ENCODE measurements at regions not wholly inside any gene's neighbourhood (a gene's known extent, or its start where the extent isn't known, plus 50 kb on each side); places are given as distances from the start of the nearest gene placed in this dataset.

- Mint-ChIP-seq H3K9me3 (peaks cover 4% of the 10 kb centered on the region), H3K27ac (no peak overlapping the region), H3K4me3 (no peak overlapping the region), H3K27me3 (peaks cover 30 to 53% of the 10 kb centered on the region in 2 donors), H3K4me1 (ENCODE audit: low read depth in 2 of 2) (no peaks in the 10 kb centered on the region), H3K36me3 (peaks cover 9% of the 10 kb centered on the region)
- DNase-seq (ENCODE audit: low spot score) (no peak), ATAC-seq (no peak)
These were observed 297.4 kb downstream of the ENC1 start for GRCh38 chr5:74342948-74343682.

GRCh38 chr5:74342182-74342581 is 298.3 kb downstream of the ENC1 start:
- no peaks in the 10 kb centered on the region for H3K4me1 Mint-ChIP-seq (ENCODE audit: low read depth in 2 of 2)
- H3K4me3 Mint-ChIP-seq: no peak overlapping the region
- H3K27me3 Mint-ChIP-seq: peaks cover 26 to 54% of the 10 kb centered on the region in 2 donors
- H3K27ac Mint-ChIP-seq: no peak overlapping the region
- ATAC-seq (no peak), DNase-seq (ENCODE audit: low spot score) (no peak)
- H3K36me3 Mint-ChIP-seq: peaks cover 5% of the 10 kb centered on the region
- H3K9me3 Mint-ChIP-seq: no peaks in the 10 kb centered on the region

GRCh38 chr5:74341221-74341620 is 299.3 kb downstream of the ENC1 start:
- no peak overlapping the region for H3K27ac Mint-ChIP-seq
- H3K27me3 Mint-ChIP-seq: peaks cover 32 to 51% of the 10 kb centered on the region in 2 donors
- no peak overlapping the region for H3K4me3 Mint-ChIP-seq
- H3K4me1 Mint-ChIP-seq (ENCODE audit: low read depth in 2 of 2): no peaks in the 10 kb centered on the region
- no peak for ATAC-seq
- H3K9me3 Mint-ChIP-seq: no peaks in the 10 kb centered on the region
- no peaks in the 10 kb centered on the region for H3K36me3 Mint-ChIP-seq
- DNase-seq (ENCODE audit: low spot score): no peak

GRCh38 chr5:74340476-74340875 is 300.1 kb downstream of the ENC1 start:
- H3K36me3 Mint-ChIP-seq: no peaks in the 10 kb centered on the region

GRCh38 chr5:74337984-74338310 is 302.6 kb downstream of the ENC1 start:
- Mint-ChIP-seq H3K27me3 (peaks cover 41 to 58% of the 10 kb centered on the region in 2 donors), H3K27ac (no peak overlapping the region), H3K4me1 (ENCODE audit: low read depth in 2 of 2) (no peaks in the 10 kb centered on the region), H3K4me3 (no peak overlapping the region), H3K36me3 (no peaks in the 10 kb centered on the region), H3K9me3 (no peaks in the 10 kb centered on the region)
- ATAC-seq (no peak), DNase-seq (ENCODE audit: low spot score) (no peak)

More at GRCh38 chr5:74340476-74340875, 300.1 kb downstream of the ENC1 start:
- peaks cover 29 to 53% of the 10 kb centered on the region in 2 donors for H3K27me3 Mint-ChIP-seq
- no peak for ATAC-seq
- no peaks in the 10 kb centered on the region for H3K9me3 Mint-ChIP-seq
- no peaks in the 10 kb centered on the region for H3K4me1 Mint-ChIP-seq (ENCODE audit: low read depth in 2 of 2)
- no peak overlapping the region for H3K27ac Mint-ChIP-seq
- no peak for DNase-seq (ENCODE audit: low spot score)
- H3K4me3 Mint-ChIP-seq: no peak overlapping the region

- no peaks in the 10 kb centered on the region for H3K9me3 Mint-ChIP-seq
- ATAC-seq (no peak), DNase-seq (ENCODE audit: low spot score) (no peak)
- no peak overlapping the region for H3K4me3 Mint-ChIP-seq
- H3K36me3 Mint-ChIP-seq: no peaks in the 10 kb centered on the region
- no peak overlapping the region for H3K27ac Mint-ChIP-seq
- H3K27me3 Mint-ChIP-seq: peaks cover 37 to 53% of the 10 kb centered on the region in 2 donors
- H3K4me1 Mint-ChIP-seq (ENCODE audit: low read depth in 2 of 2): no peaks in the 10 kb centered on the region
These were observed 303.1 kb downstream of the ENC1 start for GRCh38 chr5:74337254-74337983.

GRCh38 chr5:74336297-74336696 is 304.2 kb downstream of the ENC1 start:
- Mint-ChIP-seq H3K9me3 (no peaks in the 10 kb centered on the region), H3K4me3 (no peak overlapping the region), H3K27ac (no peak overlapping the region), H3K27me3 (peaks cover 37 to 57% of the 10 kb centered on the region in 2 donors), H3K4me1 (ENCODE audit: low read depth in 2 of 2) (no peaks in the 10 kb centered on the region), H3K36me3 (no peaks in the 10 kb centered on the region)
- DNase-seq (ENCODE audit: low spot score): no peak
- no peak for ATAC-seq

- Mint-ChIP-seq H3K4me3 (no peak overlapping the region), H3K9me3 (no peaks in the 10 kb centered on the region), H3K4me1 (ENCODE audit: low read depth in 2 of 2) (no peaks in the 10 kb centered on the region), H3K27me3 (peaks cover 35 to 49% of the 10 kb centered on the region in 2 donors), H3K27ac (no peak overlapping the region), H3K36me3 (no peaks in the 10 kb centered on the region)
- DNase-seq (ENCODE audit: low spot score): no peak
- no peak for ATAC-seq
These were observed 305.7 kb downstream of the ENC1 start for GRCh38 chr5:74334762-74335384.

GRCh38 chr5:74334062-74334761 is 306.3 kb downstream of the ENC1 start:
- no peak for ATAC-seq
- H3K27ac Mint-ChIP-seq: no peak overlapping the region
- DNase-seq (ENCODE audit: low spot score): no peak
- H3K36me3 Mint-ChIP-seq: no peaks in the 10 kb centered on the region
- H3K4me1 Mint-ChIP-seq (ENCODE audit: low read depth in 2 of 2): no peaks in the 10 kb centered on the region
- H3K9me3 Mint-ChIP-seq: no peaks in the 10 kb centered on the region
- H3K4me3 Mint-ChIP-seq: no peak overlapping the region
- H3K27me3 Mint-ChIP-seq: peaks cover 34 to 52% of the 10 kb centered on the region in 2 donors

GRCh38 chr5:74333430-74333829 is 307.1 kb downstream of the ENC1 start:
- Mint-ChIP-seq H3K4me1 (ENCODE audit: low read depth in 2 of 2) (no peaks in the 10 kb centered on the region), H3K9me3 (no peaks in the 10 kb centered on the region), H3K27me3 (peaks cover 36 to 57% of the 10 kb centered on the region in 2 donors), H3K4me3 (no peak overlapping the region), H3K36me3 (no peaks in the 10 kb centered on the region), H3K27ac (no peak overlapping the region)
- DNase-seq (ENCODE audit: low spot score) (no peak), ATAC-seq (no peak)

GRCh38 chr5:74332682-74333081 is 307.8 kb downstream of the ENC1 start:
- no peak overlapping the region for H3K4me3 Mint-ChIP-seq
- H3K27ac Mint-ChIP-seq: no peak overlapping the region
- H3K27me3 Mint-ChIP-seq: peaks cover 39 to 52% of the 10 kb centered on the region in 2 donors
- peaks cover 0 to 5% of the 10 kb centered on the region in 2 donors for H3K4me1 Mint-ChIP-seq (ENCODE audit: low read depth in 2 of 2)
- DNase-seq (ENCODE audit: low spot score): no peak
- no peak for ATAC-seq
- no peaks in the 10 kb centered on the region for H3K36me3 Mint-ChIP-seq
- H3K9me3 Mint-ChIP-seq: no peaks in the 10 kb centered on the region

GRCh38 chr5:74332006-74332405 is 308.5 kb downstream of the ENC1 start:
- peaks cover 36 to 46% of the 10 kb centered on the region in 2 donors for H3K27me3 Mint-ChIP-seq
- H3K36me3 Mint-ChIP-seq: no peaks in the 10 kb centered on the region
- H3K4me1 Mint-ChIP-seq (ENCODE audit: low read depth in 2 of 2): peaks cover 6 to 10% of the 10 kb centered on the region in 2 donors
- DNase-seq (ENCODE audit: low spot score): no peak
- ATAC-seq: no peak
- H3K27ac Mint-ChIP-seq: no peak overlapping the region
- no peak overlapping the region for H3K4me3 Mint-ChIP-seq
- H3K9me3 Mint-ChIP-seq: no peaks in the 10 kb centered on the region

GRCh38 chr5:74328221-74328630 is 312.3 kb downstream of the ENC1 start:
- H3K27ac Mint-ChIP-seq: no peak overlapping the region
- no peaks in the 10 kb centered on the region for H3K9me3 Mint-ChIP-seq
- ATAC-seq: no peak
- H3K27me3 Mint-ChIP-seq: peaks cover 25 to 29% of the 10 kb centered on the region in 2 donors
- no peaks in the 10 kb centered on the region for H3K36me3 Mint-ChIP-seq
- H3K4me1 Mint-ChIP-seq (ENCODE audit: low read depth in 2 of 2): peaks cover 19 to 23% of the 10 kb centered on the region in 2 donors
- no peak overlapping the region for H3K4me3 Mint-ChIP-seq
- DNase-seq (ENCODE audit: low spot score): no peak

- peak overlapping the region; percentile 51 for H3K4me3 Mint-ChIP-seq
These were observed 313.2 kb downstream of the ENC1 start for GRCh38 chr5:74327339-74327685.

More at GRCh38 chr5:74327339-74327685, 313.2 kb downstream of the ENC1 start:
- no peaks in the 10 kb centered on the region for H3K36me3 Mint-ChIP-seq
- ATAC-seq (no peak), DNase-seq (ENCODE audit: low spot score) (no peak)
- no peak overlapping the region for H3K27ac Mint-ChIP-seq
- H3K4me1 Mint-ChIP-seq (ENCODE audit: low read depth in 2 of 2): peaks cover 19 to 23% of the 10 kb centered on the region in 2 donors
- no peaks in the 10 kb centered on the region for H3K9me3 Mint-ChIP-seq
- H3K27me3 Mint-ChIP-seq: peaks cover 26 to 32% of the 10 kb centered on the region in 2 donors
